OCI-LY1 (cell line): ENCODE measurements at regions not wholly inside any gene's neighbourhood (a gene's known extent, or its start where the extent isn't known, plus 50 kb on each side); places are given as distances from the start of the nearest gene placed in this dataset.

ENCODE experiments used
- H2AFZ ChIP-seq: fragments of 200-600 bp; sonication (generic), shearing (Covaris generic); 2 replicates; pipeline ENCODE4 v1.6.0; 2014; ENCODE audit warnings: antibody characterized with exemption, mild to moderate bottlenecking, low read length
- H3F3A ChIP-seq: fragments of 200-600 bp; sonication (generic), shearing (Covaris generic); 2 replicates; pipeline ENCODE4 v1.6.0; 2014; ENCODE audit warnings: mild to moderate bottlenecking, antibody characterized with exemption, low read length, moderate library complexity; ENCODE audit not compliant: insufficient read depth
- H3K27ac ChIP-seq: fragments of 200-600 bp; sonication (generic); 2 replicates; pipeline ENCODE4 v1.5.1; 2014; ENCODE audit warnings: low read length, mixed run types, mild to moderate bottlenecking, low read depth; ENCODE audit not compliant: poor library complexity, severe bottlenecking
- H3K27me3 ChIP-seq: fragments of 200-600 bp; sonication (generic); 2 replicates; pipeline ENCODE4 v1.6.0; 2014; ENCODE audit warnings: antibody characterized with exemption, mild to moderate bottlenecking, low read length, moderate library complexity; ENCODE audit not compliant: insufficient read depth
- H3K36me3 ChIP-seq: fragments of 200-600 bp; sonication (generic); 2 replicates; pipeline ENCODE4 v1.6.1; 2014; ENCODE audit warnings: mild to moderate bottlenecking, antibody characterized with exemption, low read length, moderate library complexity, mixed read lengths; ENCODE audit not compliant: insufficient read depth
- H3K4me1 ChIP-seq: fragments of 200-600 bp; sonication (generic); 2 replicates; pipeline ENCODE4 v1.5.1; 2014; ENCODE audit warnings: mild to moderate bottlenecking, low read length, moderate library complexity; ENCODE audit not compliant: insufficient read depth, severe bottlenecking
- H3K4me2 ChIP-seq: fragments of 200-600 bp; sonication (generic), shearing (Covaris generic); 2 replicates; pipeline ENCODE4 v1.6.1; 2014; ENCODE audit warnings: low read length
- H3K4me3 ChIP-seq: fragments of 200-600 bp; sonication (generic); 2 replicates; pipeline ENCODE4 v1.5.1; 2014; ENCODE audit warnings: low read length, low read depth, mild to moderate bottlenecking, mixed read lengths; ENCODE audit not compliant: poor library complexity, severe bottlenecking
- H3K79me2 ChIP-seq: fragments of 200-600 bp; shearing (Covaris generic); 2 replicates; pipeline ENCODE4 v1.6.1; 2016; ENCODE audit warnings: mixed run types, low read length, mixed read lengths; ENCODE audit not compliant: insufficient read depth
- H3K9ac ChIP-seq: fragments of 200-600 bp; sonication (generic), shearing (Covaris generic); 2 replicates; pipeline ENCODE4 v1.6.1; 2014; ENCODE audit warnings: mild to moderate bottlenecking, low read length, mixed read lengths
- H3K9me2 ChIP-seq: fragments of 200-600 bp; sonication (generic), shearing (Covaris generic); 2 replicates; pipeline ENCODE4 v1.6.1; 2014; ENCODE audit warnings: low read depth, mild to moderate bottlenecking, low read length, mixed read lengths
- H3K9me3 ChIP-seq: fragments of 200-600 bp; shearing (Covaris generic); 2 replicates; pipeline ENCODE4 v1.6.1; 2014; ENCODE audit warnings: low read length, mixed read lengths
- H4K20me1 ChIP-seq: fragments of 200-600 bp; sonication (generic), shearing (Covaris generic); 2 replicates; pipeline ENCODE4 v1.6.0; 2016; ENCODE audit warnings: mild to moderate bottlenecking, low read length; ENCODE audit not compliant: insufficient read depth
- EZH2 ChIP-seq: fragments of 200-600 bp; sonication (generic), shearing (Covaris generic); IDR thresholded peaks from 2 replicates; pipeline ENCODE4 v1.8.0; 2017; ENCODE audit warnings: borderline replicate concordance, mixed run types, mild to moderate bottlenecking, antibody characterized with exemption, low read length, moderate library complexity, mixed read lengths
- TF ChIP-seq, protein P1 (sequence below): fragments of 200-600 bp; sonication (generic), shearing (Covaris generic); IDR thresholded peaks from 2 replicates; pipeline ENCODE4 v1.5.1; 2017; ENCODE audit warnings: mild to moderate bottlenecking, antibody characterized with exemption, low read length, moderate library complexity, mixed read lengths

DNA sequence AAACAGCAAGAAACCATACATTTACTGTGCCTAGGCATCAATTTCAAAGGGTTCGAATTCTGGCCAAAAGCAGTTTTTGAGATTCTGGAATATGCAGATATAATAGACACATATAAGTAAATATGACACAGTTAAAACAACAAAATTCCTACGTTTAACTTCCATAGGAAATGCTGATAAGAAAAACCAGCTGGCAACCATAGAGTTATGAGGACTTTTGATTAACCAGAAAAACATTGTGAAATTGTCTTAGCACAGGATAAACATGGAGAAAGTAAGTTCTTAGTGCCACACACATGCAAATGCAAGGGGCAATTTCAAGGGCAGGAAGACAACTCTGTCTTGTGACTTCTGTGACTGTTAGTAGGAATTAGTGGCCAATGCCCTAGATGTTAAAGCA, 702.1 kb downstream of the TNS3 start:
- H4K20me1 ChIP-seq = no peaks in the 10 kb centered on the region
- no peak overlapping the region for H2AFZ ChIP-seq
- no peak overlapping the region for H3K27ac ChIP-seq
- no peaks in the 10 kb centered on the region for H3K27me3 ChIP-seq
- no peak overlapping the region for H3K4me3 ChIP-seq
- H3K9me3 ChIP-seq = no peaks in the 10 kb centered on the region
- no peaks in the 10 kb centered on the region for H3F3A ChIP-seq
- no peaks in the 10 kb centered on the region for H3K4me1 ChIP-seq
- no peak for TF ChIP-seq EZH2
- TF ChIP-seq, protein P1, sequence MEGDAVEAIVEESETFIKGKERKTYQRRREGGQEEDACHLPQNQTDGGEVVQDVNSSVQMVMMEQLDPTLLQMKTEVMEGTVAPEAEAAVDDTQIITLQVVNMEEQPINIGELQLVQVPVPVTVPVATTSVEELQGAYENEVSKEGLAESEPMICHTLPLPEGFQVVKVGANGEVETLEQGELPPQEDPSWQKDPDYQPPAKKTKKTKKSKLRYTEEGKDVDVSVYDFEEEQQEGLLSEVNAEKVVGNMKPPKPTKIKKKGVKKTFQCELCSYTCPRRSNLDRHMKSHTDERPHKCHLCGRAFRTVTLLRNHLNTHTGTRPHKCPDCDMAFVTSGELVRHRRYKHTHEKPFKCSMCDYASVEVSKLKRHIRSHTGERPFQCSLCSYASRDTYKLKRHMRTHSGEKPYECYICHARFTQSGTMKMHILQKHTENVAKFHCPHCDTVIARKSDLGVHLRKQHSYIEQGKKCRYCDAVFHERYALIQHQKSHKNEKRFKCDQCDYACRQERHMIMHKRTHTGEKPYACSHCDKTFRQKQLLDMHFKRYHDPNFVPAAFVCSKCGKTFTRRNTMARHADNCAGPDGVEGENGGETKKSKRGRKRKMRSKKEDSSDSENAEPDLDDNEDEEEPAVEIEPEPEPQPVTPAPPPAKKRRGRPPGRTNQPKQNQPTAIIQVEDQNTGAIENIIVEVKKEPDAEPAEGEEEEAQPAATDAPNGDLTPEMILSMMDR = no peak
- no peak overlapping the region for H3K4me2 ChIP-seq
- H3K79me2 ChIP-seq = no peaks in the 10 kb centered on the region
- H3K9me2 ChIP-seq = no peaks in the 10 kb centered on the region; the same call in 1 of the 2 replicates
- H3K9ac ChIP-seq = no peak overlapping the region
- H3K36me3 ChIP-seq = no peaks in the 10 kb centered on the region

DNA sequence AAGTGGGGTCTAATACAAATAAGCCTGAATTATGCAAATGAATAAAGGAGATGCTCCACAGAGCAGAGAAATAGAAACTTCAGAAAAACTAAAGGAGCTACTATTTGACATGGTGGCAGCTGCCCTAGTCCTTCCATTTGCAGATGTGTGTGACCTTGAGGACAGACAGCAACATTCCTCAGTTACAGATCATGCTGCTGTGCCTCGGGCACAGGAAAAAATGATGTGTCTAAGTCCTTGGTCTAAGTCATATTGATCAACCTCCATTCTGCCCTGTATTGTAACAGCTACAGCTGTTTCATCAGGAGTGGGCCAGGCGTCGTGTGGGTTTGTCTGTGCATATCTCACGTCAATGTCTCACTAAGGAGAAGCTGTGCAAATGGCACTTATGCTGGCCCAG, 710.4 kb downstream of the TNS3 start:
- TF ChIP-seq, protein P1 = no peak
- no peak for TF ChIP-seq EZH2
- H3K4me1 ChIP-seq = no peaks in the 10 kb centered on the region
- no peak overlapping the region for H3K27ac ChIP-seq
- H3K27me3 ChIP-seq = no peaks in the 10 kb centered on the region
- H4K20me1 ChIP-seq = no peaks in the 10 kb centered on the region
- H3K9ac ChIP-seq = no peak overlapping the region
- no peaks in the 10 kb centered on the region for H3K36me3 ChIP-seq
- no peaks in the 10 kb centered on the region for H3K9me3 ChIP-seq
- no peak overlapping the region for H3K4me3 ChIP-seq
- H3K9me2 ChIP-seq = no peaks in the 10 kb centered on the region
- H2AFZ ChIP-seq = no peak overlapping the region
- no peaks in the 10 kb centered on the region for H3K79me2 ChIP-seq
- H3K4me2 ChIP-seq = no peak overlapping the region
- H3F3A ChIP-seq = no peaks in the 10 kb centered on the region

DNA sequence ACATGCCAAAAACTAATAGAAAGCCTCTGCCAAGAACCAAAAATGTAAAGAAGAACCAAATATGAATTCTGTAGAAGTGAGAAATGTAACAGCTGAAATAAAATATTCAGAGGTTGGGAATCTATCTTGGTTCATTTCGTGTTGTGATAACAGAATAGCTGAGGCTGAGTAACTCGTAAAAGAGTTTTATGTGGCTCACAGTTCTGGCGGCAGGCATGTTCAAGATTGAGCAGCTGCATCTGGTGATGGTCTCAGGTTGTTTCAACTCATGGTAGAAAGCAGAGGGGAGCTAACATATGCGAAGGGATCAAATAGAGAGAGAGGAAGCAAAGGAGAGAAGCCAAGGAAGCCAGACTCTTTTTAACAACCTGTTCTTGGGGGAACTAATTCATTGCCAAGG, 717.2 kb downstream of the TNS3 start:
- no peaks in the 10 kb centered on the region for H3K36me3 ChIP-seq
- TF ChIP-seq EZH2 = no peak
- TF ChIP-seq, protein P1 = no peak
- H3K4me1 ChIP-seq = no peaks in the 10 kb centered on the region
- H2AFZ ChIP-seq = no peak overlapping the region
- no peaks in the 10 kb centered on the region; the same call in 1 of the 2 replicates for H3K27me3 ChIP-seq
- no peaks in the 10 kb centered on the region for H3F3A ChIP-seq
- H3K27ac ChIP-seq = no peak overlapping the region
- no peak overlapping the region for H3K9ac ChIP-seq
- no peak overlapping the region for H3K4me2 ChIP-seq
- H3K9me2 ChIP-seq = no peaks in the 10 kb centered on the region
- no peaks in the 10 kb centered on the region for H4K20me1 ChIP-seq
- no peaks in the 10 kb centered on the region for H3K79me2 ChIP-seq
- no peak overlapping the region for H3K4me3 ChIP-seq
- no peaks in the 10 kb centered on the region for H3K9me3 ChIP-seq
